Left ventricle myocardium inferior (tissue), 1 donor: ENCODE measurements at regions not wholly inside any gene's neighbourhood (a gene's known extent, or its start where the extent isn't known, plus 50 kb on each side); places are given as distances from the start of the nearest gene placed in this dataset.
A peak's percentile ranks its signal among the peaks of the same experiment; 100 is the strongest.

ENCODE experiments used
- DNase-seq: peaks from one replicate; pipeline ENCODE4 v3.0.0-alpha.2; 2020
- H3K27ac ChIP-seq: fragments of 200-600 bp; replicated peaks from 2 replicates; pipeline ENCODE4 v1.8.0; 2021
- H3K27me3 ChIP-seq: fragments of 200-600 bp; 2 replicates; pipeline ENCODE4 v1.8.0; 2021; ENCODE audit warnings: low read depth
- H3K36me3 ChIP-seq: fragments of 200-600 bp; 2 replicates; pipeline ENCODE4 v1.8.0; 2021
- H3K4me1 ChIP-seq: fragments of 200-600 bp; 2 replicates; pipeline ENCODE4 v1.8.0; 2021
- H3K4me3 ChIP-seq: fragments of 200-600 bp; 2 replicates; pipeline ENCODE4 v1.8.0; 2021; ENCODE audit warnings: mild to moderate bottlenecking, moderate library complexity
- H3K9me3 ChIP-seq: fragments of 200-600 bp; replicated peaks from 2 replicates; pipeline ENCODE4 v1.8.0; 2021
- intact Hi-C: fragments of 100-400 bp; cut with micrococcal nuclease; formaldehyde crosslinking; loops from one replicate; pipeline ENCODE4 v1.11.0; 2022
- TF ChIP-seq, protein P1 (sequence below): fragments of 200-600 bp; IDR thresholded peaks from 2 replicates; pipeline ENCODE4 v1.8.0; 2021; ENCODE audit warnings: antibody characterized with exemption, mild to moderate bottlenecking, borderline replicate concordance
- donor health status: DM: no; HTN: yes; CAD: no; lungs with severe emphysema.

DNA sequence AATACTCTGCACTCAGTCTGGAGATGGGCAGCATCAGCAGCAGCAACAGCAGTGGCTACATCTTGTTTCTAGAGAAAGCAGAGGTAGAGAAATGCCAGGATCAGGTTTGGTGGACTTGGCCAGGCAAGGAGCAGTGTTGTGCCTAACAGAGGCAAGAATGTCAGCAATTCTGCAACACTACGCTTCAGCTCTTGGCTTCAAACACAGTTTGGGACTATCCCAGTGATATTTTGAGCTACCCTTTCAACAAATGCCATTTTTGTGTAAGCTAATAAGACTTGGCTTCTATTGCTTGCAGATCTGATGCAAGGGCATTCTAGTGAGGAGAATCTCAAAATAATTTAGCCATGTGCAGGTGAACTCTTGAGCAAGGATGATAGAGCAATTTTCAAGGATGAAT, 271.3 kb downstream of the PCDH20 start:
- intact Hi-C loops = no loop called here
- H3K36me3 ChIP-seq = no peaks in the 10 kb centered on the region
- TF ChIP-seq, protein P1, sequence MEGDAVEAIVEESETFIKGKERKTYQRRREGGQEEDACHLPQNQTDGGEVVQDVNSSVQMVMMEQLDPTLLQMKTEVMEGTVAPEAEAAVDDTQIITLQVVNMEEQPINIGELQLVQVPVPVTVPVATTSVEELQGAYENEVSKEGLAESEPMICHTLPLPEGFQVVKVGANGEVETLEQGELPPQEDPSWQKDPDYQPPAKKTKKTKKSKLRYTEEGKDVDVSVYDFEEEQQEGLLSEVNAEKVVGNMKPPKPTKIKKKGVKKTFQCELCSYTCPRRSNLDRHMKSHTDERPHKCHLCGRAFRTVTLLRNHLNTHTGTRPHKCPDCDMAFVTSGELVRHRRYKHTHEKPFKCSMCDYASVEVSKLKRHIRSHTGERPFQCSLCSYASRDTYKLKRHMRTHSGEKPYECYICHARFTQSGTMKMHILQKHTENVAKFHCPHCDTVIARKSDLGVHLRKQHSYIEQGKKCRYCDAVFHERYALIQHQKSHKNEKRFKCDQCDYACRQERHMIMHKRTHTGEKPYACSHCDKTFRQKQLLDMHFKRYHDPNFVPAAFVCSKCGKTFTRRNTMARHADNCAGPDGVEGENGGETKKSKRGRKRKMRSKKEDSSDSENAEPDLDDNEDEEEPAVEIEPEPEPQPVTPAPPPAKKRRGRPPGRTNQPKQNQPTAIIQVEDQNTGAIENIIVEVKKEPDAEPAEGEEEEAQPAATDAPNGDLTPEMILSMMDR = no peak
- peaks cover 3% of the 10 kb centered on the region for H3K9me3 ChIP-seq
- DNase-seq = no peak
- no peak overlapping the region for H3K4me3 ChIP-seq
- no peaks in the 10 kb centered on the region for H3K27me3 ChIP-seq
- H3K27ac ChIP-seq = peak overlapping the region; percentile 1
- H3K4me1 ChIP-seq = peaks cover 24% of the 10 kb centered on the region

DNA sequence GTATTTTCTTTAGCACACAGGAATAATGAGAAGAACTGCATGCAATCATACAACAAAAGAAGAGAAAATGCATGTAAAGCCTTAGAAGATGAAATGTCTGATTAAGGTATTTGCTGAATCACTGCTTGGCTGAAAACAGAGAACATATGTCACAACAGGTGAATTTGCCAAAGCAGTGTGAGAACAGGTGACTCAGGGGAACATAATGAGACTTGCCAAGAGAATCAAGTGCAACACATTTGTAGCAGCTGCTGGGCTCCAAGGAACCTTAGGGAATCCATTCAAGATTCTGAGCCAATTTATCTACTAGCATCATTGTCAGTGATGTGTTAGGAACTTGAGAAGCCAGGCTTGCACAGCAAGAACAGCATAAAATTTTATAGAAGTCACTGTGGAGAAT, 273.1 kb downstream of the PCDH20 start:
- peaks cover 20% of the 10 kb centered on the region for H3K4me1 ChIP-seq
- H3K36me3 ChIP-seq = no peaks in the 10 kb centered on the region
- no peaks in the 10 kb centered on the region for H3K27me3 ChIP-seq
- no peak overlapping the region for H3K27ac ChIP-seq
- intact Hi-C loops = no loop called here
- TF ChIP-seq, protein P1 = no peak
- no peak for DNase-seq
- H3K4me3 ChIP-seq = no peak overlapping the region
- H3K9me3 ChIP-seq = peaks cover 3% of the 10 kb centered on the region

DNA sequence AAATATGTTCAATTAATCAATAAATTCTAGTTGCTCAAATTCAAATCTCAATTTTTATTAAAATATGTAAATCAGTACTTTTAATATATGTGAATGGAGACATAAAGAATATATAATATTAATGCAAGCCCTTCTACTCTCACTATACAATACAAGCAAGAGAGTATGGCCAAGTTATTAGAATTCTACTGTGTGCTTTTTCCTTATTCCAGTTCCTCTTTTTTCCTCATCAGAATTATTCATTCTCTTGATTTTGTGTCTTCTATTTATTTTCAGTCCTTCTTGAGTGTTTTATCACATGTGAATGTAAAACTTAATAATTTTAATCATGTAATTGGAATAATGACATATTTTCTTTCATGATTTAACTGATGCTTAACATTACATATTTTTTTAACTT, 276.8 kb downstream of the PCDH20 start:
- H3K4me1 ChIP-seq = peaks cover 18% of the 10 kb centered on the region
- H3K9me3 ChIP-seq = no peaks in the 10 kb centered on the region
- TF ChIP-seq, protein P1 = no peak
- intact Hi-C loops = no loop called here
- DNase-seq = no peak
- H3K27ac ChIP-seq = no peak overlapping the region
- H3K36me3 ChIP-seq = no peaks in the 10 kb centered on the region
- no peak overlapping the region for H3K4me3 ChIP-seq
- H3K27me3 ChIP-seq = no peaks in the 10 kb centered on the region

DNA sequence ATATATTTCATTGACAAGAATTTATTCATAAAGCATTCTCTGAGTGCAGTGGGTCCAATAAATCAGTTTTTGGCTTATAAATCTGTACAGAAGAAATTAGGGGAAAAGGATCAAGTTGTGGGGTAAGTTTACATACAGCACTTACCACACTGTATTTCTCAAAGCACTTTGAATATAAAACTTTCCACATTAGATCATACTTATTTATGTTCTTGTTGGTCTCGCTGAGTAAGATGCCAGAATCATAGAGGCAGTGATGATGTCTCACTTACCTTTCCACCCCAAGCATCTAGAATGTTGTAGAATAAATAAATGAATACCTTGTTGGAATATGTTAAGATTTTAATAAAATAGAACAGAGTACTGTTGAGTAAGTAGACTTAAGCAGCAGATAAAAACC, 279.1 kb downstream of the PCDH20 start:
- Histone ChIP-seq H3K27me3 (no peaks in the 10 kb centered on the region), H3K4me3 (no peak overlapping the region), H3K27ac (peak overlapping the region; percentile 31), H3K36me3 (no peaks in the 10 kb centered on the region), H3K4me1 (peaks cover 13% of the 10 kb centered on the region), H3K9me3 (no peaks in the 10 kb centered on the region)
- DNase-seq = no peak
- TF ChIP-seq, protein P1 = no peak
- intact Hi-C loops = no loop called here

DNA sequence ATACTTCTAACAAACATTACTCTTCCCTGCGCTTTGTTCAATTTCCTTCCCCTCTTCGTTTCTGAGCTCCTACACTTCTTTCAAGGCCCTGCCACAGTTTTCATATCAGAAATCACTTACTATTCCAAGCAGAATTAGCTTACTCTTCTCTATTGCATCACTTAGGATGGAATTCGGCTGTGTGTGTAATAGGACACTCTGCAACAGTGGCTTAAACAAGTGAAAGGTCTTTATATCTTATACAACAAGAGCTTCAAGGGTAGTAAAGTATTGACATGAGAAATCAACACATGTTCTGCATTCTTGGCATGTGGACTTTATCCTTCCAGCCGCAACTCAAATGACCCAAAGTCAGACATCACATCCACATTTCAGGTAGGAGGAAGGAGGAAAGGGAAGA, 279.6 kb downstream of the PCDH20 start:
- peak overlapping the region; percentile 31 for H3K27ac ChIP-seq
- intact Hi-C loops = no loop called here
- H3K4me3 ChIP-seq = no peak overlapping the region
- H3K36me3 ChIP-seq = no peaks in the 10 kb centered on the region
- peaks cover 13% of the 10 kb centered on the region for H3K4me1 ChIP-seq
- no peaks in the 10 kb centered on the region for H3K27me3 ChIP-seq
- no peaks in the 10 kb centered on the region for H3K9me3 ChIP-seq
- no peak for DNase-seq
- TF ChIP-seq, protein P1 = no peak

DNA sequence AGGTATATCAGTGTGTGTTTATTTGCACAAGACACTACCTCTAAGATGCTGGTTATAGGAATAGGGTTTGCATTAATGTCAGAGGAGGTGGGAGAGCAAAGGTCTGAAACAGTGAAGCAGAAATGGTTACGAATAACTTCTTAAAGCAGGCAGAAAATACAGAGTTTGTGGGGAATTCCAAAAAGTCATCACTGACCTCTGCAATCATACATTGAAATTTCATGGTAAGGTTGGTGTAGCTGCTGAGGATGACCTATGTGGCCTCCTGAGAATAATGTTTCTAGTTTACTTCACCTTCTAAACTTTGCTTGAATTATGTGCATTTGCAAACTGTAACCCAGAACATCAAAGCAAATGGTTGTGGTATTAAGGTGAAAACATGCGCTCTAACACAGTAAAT, 280.1 kb downstream of the PCDH20 start:
- H3K27me3 ChIP-seq = no peaks in the 10 kb centered on the region
- H3K9me3 ChIP-seq = no peaks in the 10 kb centered on the region
- no peak overlapping the region for H3K4me3 ChIP-seq
- TF ChIP-seq, protein P1 = no peak
- H3K36me3 ChIP-seq = no peaks in the 10 kb centered on the region
- peaks cover 13% of the 10 kb centered on the region for H3K4me1 ChIP-seq
- H3K27ac ChIP-seq = peak overlapping the region; percentile 31
- intact Hi-C loops = no loop called here
- no peak for DNase-seq
